PFSK-1 (cell line): ENCODE measurements at regions not wholly inside any gene's neighbourhood (a gene's known extent, or its start where the extent isn't known, plus 50 kb on each side); places are given as distances from the start of the nearest gene placed in this dataset.

ENCODE experiments used
- POLR2AphosphoS5 ChIP-seq: IDR thresholded peaks from 2 replicates; pipeline ENCODE4 v1.6.1; 2012; ENCODE audit warnings: low read depth, mild to moderate bottlenecking, control low read depth, low read length, moderate library complexity
- SIN3A ChIP-seq: IDR thresholded peaks from 2 replicates; pipeline ENCODE4 v1.6.1; 2012; ENCODE audit warnings: mild to moderate bottlenecking, low read length, moderate library complexity, borderline replicate concordance; ENCODE audit not compliant: insufficient read depth
- TAF1 ChIP-seq: IDR thresholded peaks from 2 replicates; pipeline ENCODE4 v1.6.1; 2012; ENCODE audit warnings: low read length, control low read depth, borderline replicate concordance; ENCODE audit not compliant: insufficient read depth

GRCh38 chr6:81826784-81827183 is 74.3 kb upstream of the TENT5A start:
- TF ChIP-seq POLR2AphosphoS5: no peak
- TF ChIP-seq SIN3A: no peak
- TF ChIP-seq TAF1: no peak
